SU-DHL-6 (cell line): ENCODE measurements at regions not wholly inside any gene's neighbourhood (a gene's known extent, or its start where the extent isn't known, plus 50 kb on each side); places are given as distances from the start of the nearest gene placed in this dataset.
"Not testable (repeated sequence)": the region's sequence is repeated elsewhere in the genome, so short reads cannot be mapped to it uniquely, and the experiment has no call there.

Experiments used
- H2AFZ ChIP-seq: fragments of 200-600 bp; sonication (generic); 2 replicates; pipeline ENCODE4 v1.6.1; 2014; ENCODE audit warnings: low read depth, mild to moderate bottlenecking, moderate library complexity, mixed read lengths, antibody characterized with exemption, low read length; ENCODE audit not compliant: severe bottlenecking
- H3F3A ChIP-seq: fragments of 200-600 bp; shearing (Covaris generic); 2 replicates; pipeline ENCODE4 v1.6.0; 2016; ENCODE audit warnings: antibody characterized with exemption, mild to moderate bottlenecking; ENCODE audit not compliant: insufficient read depth
- H3K27ac ChIP-seq: fragments of 200-600 bp; sonication (generic); 2 replicates; pipeline ENCODE4 v1.5.1; 2016; ENCODE audit warnings: low read depth, mild to moderate bottlenecking, low read length, moderate library complexity, mixed read lengths
- H3K27me3 ChIP-seq: fragments of 200-600 bp; sonication (generic), shearing (Covaris generic); 2 replicates; pipeline ENCODE4 v1.6.0; 2014; ENCODE audit warnings: mild to moderate bottlenecking, low read length
- H3K36me3 ChIP-seq: fragments of 200-600 bp; sonication (generic); 2 replicates; pipeline ENCODE4 v1.6.1; 2014; ENCODE audit warnings: mild to moderate bottlenecking, low read length, mixed read lengths
- H3K4me2 ChIP-seq: fragments of 300-600, 200-600 bp; shearing (Covaris generic), sonication (generic); 2 replicates; pipeline ENCODE4 v1.6.0; 2014; ENCODE audit warnings: low read length, low read depth, mild to moderate bottlenecking; ENCODE audit not compliant: poor library complexity, severe bottlenecking
- H3K4me3 ChIP-seq: fragments of 200-600 bp; sonication (generic); 2 replicates; pipeline ENCODE4 v1.5.1; 2014; ENCODE audit warnings: antibody characterized with exemption, low read length, mild to moderate bottlenecking, mixed read lengths; ENCODE audit not compliant: insufficient read depth, poor library complexity, severe bottlenecking
- H3K79me2 ChIP-seq: fragments of 200-600 bp; sonication (generic); 2 replicates; pipeline ENCODE4 v1.6.1; 2014; ENCODE audit warnings: mild to moderate bottlenecking, low read length, moderate library complexity; ENCODE audit not compliant: insufficient read depth
- H3K9ac ChIP-seq: fragments of 200-600 bp; sonication (generic); 2 replicates; pipeline ENCODE4 v1.7.0; 2014; ENCODE audit warnings: mild to moderate bottlenecking, low read length
- H3K9me2 ChIP-seq: fragments of 200-600 bp; sonication (generic); replicated peaks from 2 replicates; pipeline ENCODE4 v1.6.1; 2014; ENCODE audit warnings: low read length; ENCODE audit not compliant: insufficient read depth
- H3K9me3 ChIP-seq: fragments of 200-600 bp; sonication (generic); 2 replicates; pipeline ENCODE4 v1.6.1; 2014; ENCODE audit warnings: low read length, mixed read lengths; ENCODE audit not compliant: insufficient read depth
- H4K20me1 ChIP-seq: fragments of 200-600 bp; sonication (generic); 2 replicates; pipeline ENCODE4 v1.6.1; 2014; ENCODE audit warnings: low read depth, mild to moderate bottlenecking, antibody characterized with exemption, low read length, moderate library complexity, mixed read lengths
- EZH2phosphoT487 ChIP-seq: fragments of 200-600 bp; sonication (generic), shearing (Covaris generic); conservative IDR thresholded peaks from 2 replicates; pipeline ENCODE4 v1.6.1; 2018; ENCODE audit warnings: mild to moderate bottlenecking, antibody characterized with exemption, low read length, moderate library complexity, mixed read lengths
- TF ChIP-seq, protein P1 (sequence below): fragments of 200-600 bp; sonication (generic); IDR thresholded peaks from one replicate; pipeline ENCODE4 v1.5.1; 2017; ENCODE audit warnings: antibody characterized with exemption, mild to moderate bottlenecking, low read length, moderate library complexity; ENCODE audit not compliant: insufficient read depth, poor library complexity, severe bottlenecking

GRCh38 chr5:142210864-142211412 lies 102.4 kb downstream of the NDFIP1 start:
- H3K9me2 ChIP-seq = no peaks in the 10 kb centered on the region
- no peak overlapping the region for H3K27ac ChIP-seq
- TF ChIP-seq EZH2phosphoT487 = no peak
- TF ChIP-seq, protein P1, sequence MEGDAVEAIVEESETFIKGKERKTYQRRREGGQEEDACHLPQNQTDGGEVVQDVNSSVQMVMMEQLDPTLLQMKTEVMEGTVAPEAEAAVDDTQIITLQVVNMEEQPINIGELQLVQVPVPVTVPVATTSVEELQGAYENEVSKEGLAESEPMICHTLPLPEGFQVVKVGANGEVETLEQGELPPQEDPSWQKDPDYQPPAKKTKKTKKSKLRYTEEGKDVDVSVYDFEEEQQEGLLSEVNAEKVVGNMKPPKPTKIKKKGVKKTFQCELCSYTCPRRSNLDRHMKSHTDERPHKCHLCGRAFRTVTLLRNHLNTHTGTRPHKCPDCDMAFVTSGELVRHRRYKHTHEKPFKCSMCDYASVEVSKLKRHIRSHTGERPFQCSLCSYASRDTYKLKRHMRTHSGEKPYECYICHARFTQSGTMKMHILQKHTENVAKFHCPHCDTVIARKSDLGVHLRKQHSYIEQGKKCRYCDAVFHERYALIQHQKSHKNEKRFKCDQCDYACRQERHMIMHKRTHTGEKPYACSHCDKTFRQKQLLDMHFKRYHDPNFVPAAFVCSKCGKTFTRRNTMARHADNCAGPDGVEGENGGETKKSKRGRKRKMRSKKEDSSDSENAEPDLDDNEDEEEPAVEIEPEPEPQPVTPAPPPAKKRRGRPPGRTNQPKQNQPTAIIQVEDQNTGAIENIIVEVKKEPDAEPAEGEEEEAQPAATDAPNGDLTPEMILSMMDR = no peak
- no peak overlapping the region for H2AFZ ChIP-seq
- H3K36me3 ChIP-seq = no peaks in the 10 kb centered on the region
- H3K9me3 ChIP-seq = no peaks in the 10 kb centered on the region
- H3K4me2 ChIP-seq = no peak overlapping the region
- H4K20me1 ChIP-seq = no peaks in the 10 kb centered on the region
- no peaks in the 10 kb centered on the region; the same call in 1 of the 2 replicates for H3K27me3 ChIP-seq
- no peak overlapping the region for H3K4me3 ChIP-seq
- H3K9ac ChIP-seq = no peak overlapping the region
- H3F3A ChIP-seq = no peaks in the 10 kb centered on the region
- no peaks in the 10 kb centered on the region for H3K79me2 ChIP-seq

DNA sequence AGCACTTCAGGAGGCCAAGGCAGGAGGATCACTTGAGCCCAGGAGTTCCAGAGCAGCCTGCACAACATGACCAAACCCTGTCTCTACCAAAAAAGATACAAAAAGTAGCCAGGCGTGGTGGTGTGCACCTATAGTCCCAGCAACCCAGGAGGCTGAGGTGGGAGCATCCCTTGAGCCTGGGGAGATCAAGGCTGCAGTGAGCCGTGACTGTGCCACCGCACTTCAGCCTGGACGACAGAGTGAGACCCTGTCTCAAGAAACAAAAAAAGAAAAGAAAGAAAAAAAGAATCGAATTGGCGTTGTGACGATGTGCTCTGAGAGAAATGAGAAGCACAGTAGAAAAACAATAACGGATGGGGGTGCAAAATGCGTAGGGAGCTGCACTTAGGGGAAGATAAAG lies 101.4 kb downstream of the NDFIP1 start:
- Histone ChIP-seq H3K9ac (no peak overlapping the region), H3F3A (no peaks in the 10 kb centered on the region), H3K27ac (no peak overlapping the region), H4K20me1 (no peaks in the 10 kb centered on the region), H3K36me3 (no peaks in the 10 kb centered on the region), H3K27me3 (no peaks in the 10 kb centered on the region; the same call in 1 of the 2 replicates), H2AFZ (no peak overlapping the region), H3K4me3 (no peak overlapping the region), H3K4me2 (no peak overlapping the region), H3K9me3 (no peaks in the 10 kb centered on the region), H3K9me2 (no peaks in the 10 kb centered on the region), H3K79me2 (no peaks in the 10 kb centered on the region)
- TF ChIP-seq EZH2phosphoT487 = no peak
- TF ChIP-seq, protein P1 = no peak

DNA sequence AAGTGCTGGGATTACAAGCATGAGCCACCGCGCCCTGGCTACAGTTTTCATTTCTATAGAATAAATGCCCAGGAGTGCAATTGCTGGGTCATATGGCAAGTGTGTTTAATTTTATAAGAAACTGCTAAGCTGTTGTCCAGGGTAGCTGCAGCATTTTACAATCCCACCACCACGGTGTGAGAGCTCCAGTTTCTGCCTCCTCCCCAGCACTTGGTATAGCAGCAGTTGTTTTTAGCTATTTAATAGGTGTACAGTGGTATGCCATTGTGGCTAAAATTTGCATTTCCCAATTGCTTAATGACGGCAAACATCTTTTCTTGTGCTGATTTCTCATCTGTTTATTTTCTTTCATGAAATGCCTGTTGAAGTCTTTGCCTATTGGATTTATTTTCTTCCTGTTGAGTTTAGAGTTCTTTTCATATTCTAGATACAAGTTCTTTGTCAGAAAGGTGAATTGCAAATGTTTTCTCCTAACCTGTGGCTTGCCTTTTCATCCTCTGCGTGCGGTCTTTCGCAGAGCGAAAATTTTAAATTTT lies 100.3 kb downstream of the NDFIP1 start:
- Histone ChIP-seq H3K4me2 (no peak overlapping the region), H3K36me3 (no peaks in the 10 kb centered on the region), H3K79me2 (no peaks in the 10 kb centered on the region), H4K20me1 (no peaks in the 10 kb centered on the region), H3K27me3 (no peaks in the 10 kb centered on the region; the same call in 1 of the 2 replicates), H3K9ac (no peak overlapping the region), H3K9me3 (no peaks in the 10 kb centered on the region), H2AFZ (no peak overlapping the region), H3K4me3 (no peak overlapping the region), H3K9me2 (no peaks in the 10 kb centered on the region), H3F3A (no peaks in the 10 kb centered on the region), H3K27ac (no peak overlapping the region)
- TF ChIP-seq, protein P1 = no peak
- no peak for TF ChIP-seq EZH2phosphoT487

DNA sequence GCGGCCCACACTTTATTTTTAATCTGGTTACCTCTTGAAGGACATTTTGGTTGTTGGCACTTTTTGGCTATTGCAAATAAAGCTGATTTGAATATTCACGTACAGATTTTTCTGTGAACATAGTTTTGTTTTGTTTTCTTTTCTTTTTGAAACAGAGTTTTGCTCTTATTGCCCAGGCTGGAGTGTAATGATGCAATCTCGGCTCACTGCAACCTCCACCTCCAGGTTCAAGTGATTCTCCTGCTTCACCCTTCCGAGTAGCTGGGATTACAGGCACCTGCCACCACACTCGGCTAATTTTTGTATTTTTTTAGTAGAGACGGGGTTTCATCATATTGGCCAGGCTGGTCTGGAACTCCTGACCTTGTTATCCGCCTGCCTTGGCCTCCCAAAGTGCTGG lies 99.7 kb downstream of the NDFIP1 start:
- H3K27ac ChIP-seq, H3F3A ChIP-seq, H3K9me2 ChIP-seq, H3K4me2 ChIP-seq, H3K79me2 ChIP-seq, H3K9me3 ChIP-seq, H3K27me3 ChIP-seq, H4K20me1 ChIP-seq, H2AFZ ChIP-seq, H3K9ac ChIP-seq, H3K4me3 ChIP-seq, H3K36me3 ChIP-seq: not testable (repeated sequence)
